ENCODE measurements at regions not wholly inside any gene's neighbourhood (a gene's known extent, or its start where the extent isn't known, plus 50 kb on each side); places are given as distances from the start of the nearest gene placed in this dataset.
A peak's percentile ranks its signal among the peaks of the same experiment; 100 is the strongest.

- H3K79me2 ChIP-seq (replicated peaks; ENCODE audit: insufficient read depth): no peaks in the 10 kb centered on the region
- no peaks in the 10 kb centered on the region for H3K36me3 ChIP-seq (ENCODE audit: insufficient read depth)
- H3K4me2 ChIP-seq: peak overlapping the region; percentile 15
- peaks cover 45% of the 10 kb centered on the region for H3K4me1 ChIP-seq (ENCODE audit: insufficient read depth)
- no peaks in the 10 kb centered on the region for H3K27me3 ChIP-seq (ENCODE audit: insufficient read depth)
- DNase-seq (ENCODE audit: low spot score) (no peak), ATAC-seq (no peak)
- H3F3A ChIP-seq (replicated peaks; ENCODE audit: low read depth): 0 out of 2 replicates have a peak, but pooled peaks cover 4% of the 10 kb centered on the region
- no peaks in the 10 kb centered on the region for H4K20me1 ChIP-seq (replicated peaks; ENCODE audit: insufficient read depth)
- peaks cover 3% of the 10 kb centered on the region for H3K9me2 ChIP-seq (ENCODE audit: insufficient read depth)
- no peak overlapping the region for H2AFZ ChIP-seq
- H3K27ac ChIP-seq (ENCODE audit: low read depth): peak overlapping the region; percentile 96
- TF ChIP-seq NANOG (IDR thresholded peaks at IDR 0.05; ENCODE audit: borderline replicate concordance) (no peak), REST (IDR thresholded peaks at IDR 0.05; ENCODE audit: unreplicated experiment) (no peak), ZNF114 (CRISPR knock-in tag; IDR thresholded peaks at IDR 0.05) (no peak), ZNF331 (CRISPR knock-in tag; IDR thresholded peaks at IDR 0.05; ENCODE audit: low read depth) (no peak), ZNF462 (CRISPR knock-in tag; IDR thresholded peaks at IDR 0.05) (no peak), EZH2phosphoT487 (IDR thresholded peaks at IDR 0.05; ENCODE audit: unreplicated experiment) (no peak), JUNB (IDR thresholded peaks at IDR 0.05; ENCODE audit: unreplicated experiment) (no peak), CTCF (conservative IDR thresholded peaks at IDR 0.05; ENCODE audit: low read depth in 2 of 2) (no peak), STAT1 (IDR thresholded peaks at IDR 0.05; ENCODE audit: unreplicated experiment) (no peak), ETS1 (IDR thresholded peaks at IDR 0.05) (no peak), EZH2 (IDR thresholded peaks at IDR 0.05; ENCODE audit: low read depth, unreplicated experiment) (no peak), POLR2AphosphoS5 (IDR thresholded peaks at IDR 0.05; ENCODE audit: low read depth) (no peak), CREB1 (CRISPR knock-in tag; IDR thresholded peaks at IDR 0.05; ENCODE audit: low read depth) (no peak)
- Mint-ChIP-seq H3K4me1 (peaks cover 50% of the 10 kb centered on the region), H3K4me3 (peak overlapping the region; percentile 55), H3K27ac (peak overlapping the region; percentile 96), H3K27me3 (ENCODE audit: insufficient read depth, low read depth, poor library complexity) (peaks cover 8% of the 10 kb centered on the region), H3K9me3 (peaks cover 4% of the 10 kb centered on the region), H3K36me3 (ENCODE audit: low read depth) (peaks cover 15% of the 10 kb centered on the region)
- H3K4me3 ChIP-seq: peak overlapping the region; percentile 29
These were observed 1533.3 kb upstream of the SPRY2 start for GRCh38 chr13:81874253-81874652.
